Ramos (cell line): ENCODE measurements at regions not wholly inside any gene's neighbourhood (a gene's known extent, or its start where the extent isn't known, plus 50 kb on each side); places are given as distances from the start of the nearest gene placed in this dataset.
"Not testable (repeated sequence)": the region's sequence is repeated elsewhere in the genome, so short reads cannot be mapped to it uniquely, and the experiment has no call there.

Experiments used
- in situ Hi-C: fragments of 300-500 bp; cut with MboI; formaldehyde crosslinking; loops from one replicate; pipeline ENCODE4 v1.14.3; 2022; ENCODE audit warnings: low sequenced_read_pairs; ENCODE audit not compliant: unreplicated experiment

- in situ Hi-C loops: no loop called here
These were observed 498.7 kb upstream of the SPRED2 start for GRCh38 chr2:65931056-65931455.

- in situ Hi-C loops: no loop called here
These were observed 497.9 kb upstream of the SPRED2 start for GRCh38 chr2:65930259-65930658.

GRCh38 chr2:65929664-65930063 lies 497.3 kb upstream of the SPRED2 start:
- in situ Hi-C loops: not testable (repeated sequence)

- in situ Hi-C loops: no loop called here
These were observed 490.4 kb upstream of the SPRED2 start for GRCh38 chr2:65922794-65923193.

GRCh38 chr2:65922030-65922429 lies 489.6 kb upstream of the SPRED2 start:
- in situ Hi-C loops: no loop called here

GRCh38 chr2:65921116-65921515 lies 488.7 kb upstream of the SPRED2 start:
- in situ Hi-C loops: no loop called here

- in situ Hi-C loops: no loop called here
These were observed 488.3 kb upstream of the SPRED2 start for GRCh38 chr2:65920659-65921058.

- in situ Hi-C loops: no loop called here
These were observed 487.3 kb upstream of the SPRED2 start for GRCh38 chr2:65919550-65920188.

GRCh38 chr2:65918760-65919187 lies 486.4 kb upstream of the SPRED2 start:
- in situ Hi-C loops: no loop called here

GRCh38 chr2:65917986-65918385 lies 485.6 kb upstream of the SPRED2 start:
- in situ Hi-C loops: no loop called here

GRCh38 chr2:65916785-65917295 lies 484.4 kb upstream of the SPRED2 start:
- in situ Hi-C loops: no loop called here

GRCh38 chr2:65916177-65916576 lies 483.8 kb upstream of the SPRED2 start:
- in situ Hi-C loops: no loop called here

GRCh38 chr2:65915273-65915672 lies 482.9 kb upstream of the SPRED2 start:
- in situ Hi-C loops: no loop called here

- in situ Hi-C loops: no loop called here
These were observed 481.9 kb upstream of the SPRED2 start for GRCh38 chr2:65914244-65914786.

GRCh38 chr2:65913813-65914212 lies 481.4 kb upstream of the SPRED2 start:
- in situ Hi-C loops: no loop called here

GRCh38 chr2:65901756-65902155 lies 469.4 kb upstream of the SPRED2 start:
- in situ Hi-C loops: no loop called here

- in situ Hi-C loops: no loop called here
These were observed 464.0 kb upstream of the SPRED2 start for GRCh38 chr2:65896446-65896845.

GRCh38 chr2:65890131-65890530 lies 457.7 kb upstream of the SPRED2 start:
- in situ Hi-C loops: not testable (repeated sequence)

GRCh38 chr2:65885266-65885665 lies 452.9 kb upstream of the SPRED2 start:
- in situ Hi-C loops: no loop called here

- in situ Hi-C loops: no loop called here
These were observed 449.2 kb upstream of the SPRED2 start for GRCh38 chr2:65881592-65881991.

- in situ Hi-C loops: no loop called here
These were observed 448.0 kb upstream of the SPRED2 start for GRCh38 chr2:65880436-65880835.

- in situ Hi-C loops: no loop called here
These were observed 445.6 kb upstream of the SPRED2 start for GRCh38 chr2:65878011-65878340.
